ENCODE measurements at regions not wholly inside any gene's neighbourhood (a gene's known extent, or its start where the extent isn't known, plus 50 kb on each side); places are given as distances from the start of the nearest gene placed in this dataset.

GRCh38 chr11:21930408-21930807 lies 262.5 kb upstream of the ANO5 start:
- no peak for DNase-seq (ENCODE audit: extremely low spot score)
- TF ChIP-seq CTCF (IDR thresholded peaks at IDR 0.05; ENCODE audit: control extremely low read depth, extremely low read depth, low read depth, missing control alignments) = no peak
- ChIA-PET POLR2A (interaction anchor here (0.6 kb wide), 1 partner anchor 40 kb away, joined by 3 read pairs; no protein-coding TSS in a partner anchor), CTCF (interaction anchor here (1.1 kb wide), 1 partner anchor 200 kb away, joined by 3 read pairs; no protein-coding TSS in a partner anchor)

GRCh38 chr11:21931436-21932101 lies 261.3 kb upstream of the ANO5 start:
- ChIA-PET POLR2A (interaction anchor here (0.5 kb wide), 1 partner anchor 377 kb away, joined by 3 read pairs; no protein-coding TSS in a partner anchor), CTCF (interaction anchor here (1.1 kb wide), 1 partner anchor 199 kb away, joined by 3 read pairs; no protein-coding TSS in a partner anchor)
- DNase-seq (ENCODE audit: extremely low spot score) = no peak

GRCh38 chr11:21933095-21933494 lies 259.8 kb upstream of the ANO5 start:
- ChIA-PET CTCF (no interaction called here), POLR2A (no interaction called here)
- no peak for DNase-seq (ENCODE audit: extremely low spot score)
- peak; percentile 36 for TF ChIP-seq CTCF (IDR thresholded peaks at IDR 0.05; ENCODE audit: control extremely low read depth, extremely low read depth, low read depth, missing control alignments)

More at GRCh38 chr11:21931436-21932101, 261.3 kb upstream of the ANO5 start:
- no peak for TF ChIP-seq CTCF (IDR thresholded peaks at IDR 0.05; ENCODE audit: control extremely low read depth, extremely low read depth, low read depth, missing control alignments)

- TF ChIP-seq CTCF (IDR thresholded peaks at IDR 0.05; ENCODE audit: control extremely low read depth, extremely low read depth, low read depth, missing control alignments) = no peak
- CTCF ChIA-PET = no interaction called here
- POLR2A ChIA-PET = no interaction called here
- DNase-seq (ENCODE audit: extremely low spot score) = no peak
Observed at GRCh38 chr11:21944577-21944976, 248.3 kb upstream of the ANO5 start.

- no peak for TF ChIP-seq CTCF (IDR thresholded peaks at IDR 0.05; ENCODE audit: control extremely low read depth, extremely low read depth, low read depth, missing control alignments)
- DNase-seq (ENCODE audit: extremely low spot score) = no peak
- ChIA-PET POLR2A (no interaction called here), CTCF (interaction anchor here (1.0 to 2.4 kb wide), 3 partner anchors 9 to 22 kb away, joined by 3 to 8 read pairs (median 4); no protein-coding TSS in a partner anchor)
Observed at GRCh38 chr11:21948876-21949275, 244.0 kb upstream of the ANO5 start.

- CTCF ChIA-PET = interaction anchor here (2.4 kb wide), 1 partner anchor 21 kb away, joined by 8 read pairs; no protein-coding TSS in a partner anchor
- no peak for DNase-seq (ENCODE audit: extremely low spot score)
- POLR2A ChIA-PET = no interaction called here
- TF ChIP-seq CTCF (IDR thresholded peaks at IDR 0.05; ENCODE audit: control extremely low read depth, extremely low read depth, low read depth, missing control alignments) = no peak
Observed at GRCh38 chr11:21949763-21950413, 243.0 kb upstream of the ANO5 start.
